GM12878 (cell line): ENCODE measurements at regions not wholly inside any gene's neighbourhood (a gene's known extent, or its start where the extent isn't known, plus 50 kb on each side); places are given as distances from the start of the nearest gene placed in this dataset.

Experiments
- ATAC-seq: fragments of 200-7000 bp; cut with Tn5 transposase; 3 replicates; pipeline ENCODE4 v1.9.1; 2020; ENCODE audit warnings: mild to moderate bottlenecking, moderate library complexity
- BruUV-seq: library from RNA; stranded (reverse); fragments of 400-500 nt; replicated peaks from 2 replicates; lab custom pipeline; 2021; lab: Mats Ljungman, UMichigan
- CTCF ChIA-PET: fragments of 300-600 bp; sonication (Branson Sonifier 250); formaldehyde crosslinking; extraction: SDS; loops from one replicate; lab custom pipeline; 2021; ENCODE audit warnings: inconsistent platforms; lab: Yijun Ruan, JAX
- POLR2A ChIA-PET: fragments of 350-600 bp; formaldehyde crosslinking; extraction: SDS; loops from one replicate; lab custom pipeline; 2021; ENCODE audit warnings: inconsistent platforms; lab: Charles Lee
- RAD21 ChIA-PET: fragments of 300-600 bp; sonication (Branson Sonifier 250); formaldehyde crosslinking; loops from one replicate; lab custom pipeline; 2023; ENCODE audit warnings: antibody characterized with exemption; ENCODE audit not compliant: unreplicated experiment; lab: Charles Lee
- SMC1A ChIA-PET: fragments of 300-600 bp; sonication (Branson Sonifier 250); formaldehyde crosslinking; loops from one replicate; lab custom pipeline; 2023; ENCODE audit not compliant: unreplicated experiment, uncharacterized antibody; lab: Charles Lee
- DNase-seq: peaks from one replicate; pipeline ENCODE4 v3.0.0-alpha.2; 2011; ENCODE audit warnings: low read depth, low spot score
- FAIRE-seq: peaks from 3 replicates; lab custom pipeline; 2011; peaks lifted over from hg19 to GRCh38; lab: Jason Lieb, UNC
- H2AFZ ChIP-seq: 2 replicates; pipeline ENCODE4 v1.6.0; 2011; ENCODE audit warnings: low read depth, low read length, control low read depth; ENCODE audit not compliant: control insufficient read depth
- H3K27ac ChIP-seq: 2 replicates; pipeline ENCODE4 v1.5.1; 2011; ENCODE audit warnings: control low read depth; ENCODE audit not compliant: control insufficient read depth, insufficient read depth
- H3K27me3 ChIP-seq, 2 experiments: replicated peaks in 1 of 2; 2 replicates each; pipeline versions ENCODE4 v1.6.0 to v1.6.1; 2011; ENCODE audit warnings: low read length in 1 of 2; ENCODE audit not compliant: control insufficient read depth in 2 of 2, insufficient read depth in 2 of 2
- H3K36me3 ChIP-seq, 2 experiments: 2 replicates each; pipeline ENCODE4 v1.5.1; 2011; ENCODE audit warnings: low read length in 1 of 2; ENCODE audit not compliant: control insufficient read depth in 2 of 2, insufficient read depth in 2 of 2
- H3K4me1 ChIP-seq: 2 replicates; pipeline ENCODE4 v1.6.1; 2011; ENCODE audit warnings: mild to moderate bottlenecking, low read length, moderate library complexity, mixed read lengths; ENCODE audit not compliant: control insufficient read depth, insufficient read depth
- H3K4me2 ChIP-seq: 2 replicates; pipeline ENCODE4 v1.6.0; 2011; ENCODE audit warnings: control low read depth; ENCODE audit not compliant: control insufficient read depth, insufficient read depth
- H3K4me3 ChIP-seq: fragments of 200-600 bp; sonication (generic); 2 replicates; pipeline ENCODE4 v1.5.1; 2016
- H3K79me2 ChIP-seq: 2 replicates; pipeline ENCODE4 v1.6.0; 2011; ENCODE audit warnings: low read length; ENCODE audit not compliant: control insufficient read depth, insufficient read depth
- H3K9ac ChIP-seq: 2 replicates; pipeline ENCODE4 v1.8.0; 2011; ENCODE audit warnings: low read length, control low read depth, mixed read lengths; ENCODE audit not compliant: control insufficient read depth, insufficient read depth
- H3K9me3 ChIP-seq: replicated peaks from 3 replicates; pipeline ENCODE4 v1.5.1; 2011; ENCODE audit warnings: mild to moderate bottlenecking, low read length; ENCODE audit not compliant: control insufficient read depth, insufficient read depth
- H4K20me1 ChIP-seq: 2 replicates; pipeline ENCODE4 v1.6.0; 2011; ENCODE audit not compliant: control insufficient read depth, insufficient read depth
- E2F8 ChIP-seq: fragments of 450-650 bp; IDR thresholded peaks from 2 replicates; pipeline ENCODE4 v1.6.1; 2018; ENCODE audit warnings: mild to moderate bottlenecking, low read depth, moderate library complexity; ENCODE audit not compliant: partially characterized antibody
- RCOR1 ChIP-seq: conservative IDR thresholded peaks from 2 replicates; pipeline ENCODE4 v1.6.1; 2012; ENCODE audit warnings: low read depth, low read length, improper control_type of control experiment
- RELA ChIP-seq: fragments of 450-650 bp; IDR thresholded peaks from 2 replicates; pipeline ENCODE4 v1.8.0; 2014; ENCODE audit warnings: borderline replicate concordance; ENCODE audit not compliant: partially characterized antibody
- TAF1 ChIP-seq: IDR thresholded peaks from 2 replicates; pipeline ENCODE4 v1.6.1; 2011; ENCODE audit warnings: mild to moderate bottlenecking, low read depth, low read length, borderline replicate concordance
- ZBTB40 ChIP-seq: fragments of 450-650 bp; IDR thresholded peaks from 2 replicates; pipeline ENCODE4 v1.6.1; 2016; ENCODE audit warnings: mild to moderate bottlenecking, moderate library complexity, borderline replicate concordance
- WGBS: methylation state at CpG from one replicate; pipeline ENCODE4 v1.1.6; 2016; ENCODE audit warnings: low lambda C conversion rate; ENCODE audit not compliant: insufficient replicate concordance, insufficient coverage; ENCODE audit errors: missing lambda C conversion rate; 5-methylcytosine and 5-hydroxymethylcytosine counted together
- in situ Hi-C: fragments of 300-500 bp; cut with MboI; formaldehyde crosslinking; loops from 9 replicates; pipeline ENCODE4 v1.14.3; 2018; ENCODE audit warnings: mixed read lengths
- intact Hi-C: fragments of 100-400 bp; cut with micrococcal nuclease; formaldehyde crosslinking; loops from one replicate; pipeline ENCODE4 v1.14.2; 2022; ENCODE audit not compliant: unreplicated experiment

GRCh38 chr12:107853479-107853878 is 79.0 kb downstream of the ASCL4 start (continued):
- TF ChIP-seq ZBTB40 (no peak), E2F8 (no peak), TAF1 (no peak)

GRCh38 chr12:107855471-107855870 is 81.0 kb downstream of the ASCL4 start:
- ATAC-seq (no peak), DNase-seq (no peak), FAIRE-seq (no peak)
- Histone ChIP-seq H3K9me3 (no peaks in the 10 kb centered on the region), H3K27ac (no peak overlapping the region), H3K9ac (no peak overlapping the region), H3K36me3 (no peaks in the 10 kb centered on the region), H2AFZ (no peak overlapping the region), H3K4me3 (no peak overlapping the region), H3K4me1 (no peaks in the 10 kb centered on the region), H3K27me3 (peaks cover 0 to 2% of the 10 kb centered on the region in 2 experiments; a peak in 2 of 4 replicates), H3K79me2 (no peaks in the 10 kb centered on the region), H3K4me2 (no peak overlapping the region), H4K20me1 (no peaks in the 10 kb centered on the region)
- ChIA-PET CTCF (no interaction called here), RAD21 (no interaction called here), POLR2A (no interaction called here), SMC1A (no interaction called here)
- WGBS, result 20% methylated on average over 2 of the region's 2 CpGs
- in situ Hi-C loops, result no loop called here
- no TSS peak for BruUV-seq
- TF ChIP-seq RCOR1 (no peak), RELA (no peak)
- intact Hi-C loops, result no loop called here
